Hepatocyte (in vitro differentiated cells): ENCODE measurements at regions not wholly inside any gene's neighbourhood (a gene's known extent, or its start where the extent isn't known, plus 50 kb on each side); places are given as distances from the start of the nearest gene placed in this dataset.

Experiments
- CTCF ChIP-seq: fragments of 200-600 bp; sonication (generic); IDR thresholded peaks from 2 replicates; pipeline ENCODE4 v1.5.1; 2016; ENCODE audit warnings: antibody characterized with exemption, mild to moderate bottlenecking; ENCODE audit not compliant: poor library complexity
- EZH2 ChIP-seq: fragments of 200-600 bp; sonication (generic); IDR thresholded peaks from 2 replicates; pipeline ENCODE4 v1.6.1; 2016; ENCODE audit warnings: antibody characterized with exemption, mild to moderate bottlenecking, borderline replicate concordance

GRCh38 chr13:69496981-69497380 is 610.6 kb upstream of the ATXN8OS start:
- TF ChIP-seq CTCF, result no peak
- TF ChIP-seq EZH2, result no peak
